ENCODE measurements at regions not wholly inside any gene's neighbourhood (a gene's known extent, or its start where the extent isn't known, plus 50 kb on each side); places are given as distances from the start of the nearest gene placed in this dataset.

DNA sequence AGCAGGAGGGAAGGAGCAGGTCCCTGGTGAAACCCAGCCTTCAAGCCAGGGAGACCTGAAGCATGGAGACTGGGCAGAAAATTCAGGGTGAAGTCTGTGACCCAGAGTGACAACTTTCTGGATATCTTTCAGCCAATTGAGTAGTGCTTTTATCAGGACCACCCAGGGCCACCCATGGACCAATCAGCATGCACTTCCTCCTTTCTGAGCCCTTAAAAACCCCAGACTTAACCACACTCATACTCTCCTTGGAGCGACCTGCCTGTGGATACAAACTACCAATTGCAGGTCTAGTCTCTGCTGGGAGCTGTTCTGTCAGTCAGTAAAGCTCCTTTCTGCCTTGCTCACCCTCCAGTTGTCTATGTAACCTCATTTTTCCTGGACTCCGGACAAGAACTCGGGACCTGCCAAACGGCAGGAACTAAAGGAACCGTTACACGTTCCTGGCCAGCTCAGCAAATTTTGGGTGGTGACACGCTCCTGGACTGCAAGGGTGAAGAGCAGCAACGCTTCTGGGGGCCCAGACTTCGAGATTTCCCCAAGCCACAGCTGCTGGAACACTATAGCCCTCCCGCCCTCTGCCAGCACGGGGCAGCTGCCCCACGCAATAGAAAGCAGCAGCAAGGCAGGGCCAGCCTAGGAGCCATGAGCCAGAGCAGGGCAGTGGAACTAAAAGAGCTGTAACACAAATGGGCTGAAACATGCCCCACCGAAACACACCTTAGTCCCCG is 1183.4 kb downstream of the AMY1C start:
- TF ChIP-seq CTCF (IDR thresholded peaks at IDR 0.05) (no peak), POLR2A (IDR thresholded peaks at IDR 0.05) (no peak)
